Body of pancreas (tissue), 4 donors: ENCODE measurements at regions not wholly inside any gene's neighbourhood (a gene's known extent, or its start where the extent isn't known, plus 50 kb on each side); places are given as distances from the start of the nearest gene placed in this dataset.

ENCODE experiments used
- CTCF ChIP-seq, 7 experiments: fragments of 450-650 bp in 4 of 7; fragments of 200-600 bp in 3 of 7; sonication (generic) in 3 of 7; IDR thresholded peaks; one replicate each; pipeline ENCODE4 v1.5.1; 2016 to 2019; ENCODE audit warnings: antibody characterized with exemption in 7 of 7
- POLR2A ChIP-seq, 3 donors: fragments of 450-650 bp; IDR thresholded peaks; one replicate each; pipeline ENCODE4 v1.6.1; 2016; ENCODE audit warnings: antibody characterized with exemption in 3 of 3, mild to moderate bottlenecking in 2 of 3

GRCh38 chr2:198285216-198285615 is 480.8 kb downstream of the PLCL1 start:
- TF ChIP-seq CTCF (IDR thresholded peaks at IDR 0.05) (no peak), POLR2A (IDR thresholded peaks at IDR 0.05) (no peak)
